Prostate gland (tissue), 2 donors: ENCODE measurements at regions not wholly inside any gene's neighbourhood (a gene's known extent, or its start where the extent isn't known, plus 50 kb on each side); places are given as distances from the start of the nearest gene placed in this dataset.

Source experiments
- CTCF ChIP-seq, 4 experiments: fragments of 200-600 bp in 2 of 4; fragments of 450-650 bp in 2 of 4; sonication (generic) in 2 of 4; IDR thresholded peaks; 1 replicate in 3 of 4; 2 replicates in 1 of 4; pipeline ENCODE4 v1.5.1; 2016 to 2019; ENCODE audit warnings: antibody characterized with exemption in 4 of 4, mild to moderate bottlenecking in 2 of 4, moderate library complexity in 2 of 4
- POLR2A ChIP-seq: fragments of 450-650 bp; IDR thresholded peaks from one replicate; pipeline ENCODE4 v1.6.1; 2016; ENCODE audit warnings: antibody characterized with exemption, mild to moderate bottlenecking

GRCh38 chr5:14059810-14060209, 83.3 kb upstream of the TRIO start:
- TF ChIP-seq POLR2A (no peak), CTCF (IDR thresholded peaks at IDR 0.05) (no peak)
